Stimulated activated CD4-positive, alpha-beta T cell treated with anti-CD3 and anti-CD28 coated beads, TNF-alpha, amount 100 ng/mL, for 24 hours (primary cell): ENCODE measurements at regions not wholly inside any gene's neighbourhood (a gene's known extent, or its start where the extent isn't known, plus 50 kb on each side); places are given as distances from the start of the nearest gene placed in this dataset.
"Not testable (repeated sequence)": the region's sequence is repeated elsewhere in the genome, so short reads cannot be mapped to it uniquely, and the experiment has no call there.

Source experiments
- DNase-seq, 3 experiments: peaks; one replicate each; pipeline ENCODE4 v3.0.0-alpha.2; 2020; ENCODE audit warnings: low read depth in 3 of 3

DNA sequence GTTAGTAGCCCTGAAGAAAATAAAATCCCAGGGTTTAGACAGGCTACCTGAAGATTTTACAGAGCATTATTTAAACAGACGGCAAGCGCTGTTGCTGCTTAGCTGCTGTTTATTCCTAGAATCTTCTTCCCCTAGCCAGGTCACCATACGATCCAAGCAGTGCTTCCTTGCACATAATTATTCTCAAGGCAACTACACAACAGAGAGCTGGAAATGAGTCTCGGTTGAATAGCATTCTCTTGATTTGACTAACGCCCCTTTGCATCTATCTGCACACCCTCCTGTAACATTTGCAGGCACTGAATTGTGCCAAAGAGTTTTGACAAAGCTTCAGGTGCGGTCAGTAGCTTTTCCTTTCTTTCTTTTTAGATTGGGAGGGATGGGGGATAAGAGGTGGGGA lies 564.4 kb downstream of the TBL1XR1 start:
- no peak for DNase-seq

DNA sequence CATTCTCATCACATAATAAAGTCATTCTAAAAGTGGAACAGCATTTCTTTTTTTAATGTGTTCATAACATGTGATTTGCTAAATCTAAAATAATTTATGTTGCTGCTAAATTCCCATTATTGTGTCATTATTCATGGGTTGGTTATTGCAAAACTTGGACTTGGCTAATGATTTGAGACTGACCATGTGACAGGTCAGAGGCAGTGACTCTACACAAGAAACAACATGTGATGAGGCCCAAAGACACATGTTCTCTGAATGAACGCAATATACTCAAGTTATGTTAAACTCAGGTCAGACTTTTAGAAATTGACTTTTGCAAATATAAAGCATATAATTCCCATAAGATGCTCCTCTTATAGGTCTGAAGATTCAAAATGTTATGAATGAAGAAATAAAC lies 566.1 kb downstream of the TBL1XR1 start:
- no peak for DNase-seq

- no peak for DNase-seq
Measured at GRCh38 chr3:176628101-176628639, 569.1 kb downstream of the TBL1XR1 start.

- DNase-seq: no peak
Measured at GRCh38 chr3:176623468-176624150, 573.7 kb downstream of the TBL1XR1 start.

- no peak for DNase-seq
Measured at GRCh38 chr3:176619833-176620232, 577.4 kb downstream of the TBL1XR1 start.

- no peak for DNase-seq
Measured at GRCh38 chr3:176615826-176616225, 581.5 kb downstream of the TBL1XR1 start.

DNA sequence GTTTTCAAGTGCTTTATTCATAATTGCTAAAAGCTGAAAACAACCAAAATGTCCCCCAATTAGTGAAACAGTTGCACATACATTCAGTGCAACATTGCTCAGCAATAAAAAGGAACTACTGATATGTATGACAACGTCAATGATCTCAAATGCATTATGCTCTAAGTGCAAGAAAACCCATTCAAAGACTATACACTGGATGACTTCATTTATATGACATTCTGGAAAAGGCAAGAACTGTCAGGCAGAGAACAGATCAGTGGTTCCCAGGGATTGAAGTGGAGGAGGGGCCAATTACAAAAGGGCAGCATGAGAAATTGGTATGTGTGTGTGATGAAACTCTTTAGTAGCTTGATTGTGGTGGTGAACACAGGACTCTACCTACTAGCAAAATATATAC lies 585.6 kb downstream of the TBL1XR1 start:
- no peak for DNase-seq

- DNase-seq: no peak
Measured at GRCh38 chr3:176609361-176609760, 587.9 kb downstream of the TBL1XR1 start.

- not testable (repeated sequence) for DNase-seq
Measured at GRCh38 chr3:176605553-176605952, 591.7 kb downstream of the TBL1XR1 start.

- no peak for DNase-seq
Measured at GRCh38 chr3:176595307-176595706, 602.0 kb downstream of the TBL1XR1 start.

- no peak for DNase-seq
Measured at GRCh38 chr3:176590722-176591121, 606.6 kb downstream of the TBL1XR1 start.

GRCh38 chr3:176587089-176587488 lies 610.2 kb downstream of the TBL1XR1 start:
- DNase-seq: no peak

- no peak for DNase-seq
Measured at GRCh38 chr3:176584413-176585176, 612.7 kb downstream of the TBL1XR1 start.

- DNase-seq: no peak
Measured at GRCh38 chr3:176583956-176584355, 613.3 kb downstream of the TBL1XR1 start.

- DNase-seq: no peak
Measured at GRCh38 chr3:176581589-176581988, 615.7 kb downstream of the TBL1XR1 start.

DNA sequence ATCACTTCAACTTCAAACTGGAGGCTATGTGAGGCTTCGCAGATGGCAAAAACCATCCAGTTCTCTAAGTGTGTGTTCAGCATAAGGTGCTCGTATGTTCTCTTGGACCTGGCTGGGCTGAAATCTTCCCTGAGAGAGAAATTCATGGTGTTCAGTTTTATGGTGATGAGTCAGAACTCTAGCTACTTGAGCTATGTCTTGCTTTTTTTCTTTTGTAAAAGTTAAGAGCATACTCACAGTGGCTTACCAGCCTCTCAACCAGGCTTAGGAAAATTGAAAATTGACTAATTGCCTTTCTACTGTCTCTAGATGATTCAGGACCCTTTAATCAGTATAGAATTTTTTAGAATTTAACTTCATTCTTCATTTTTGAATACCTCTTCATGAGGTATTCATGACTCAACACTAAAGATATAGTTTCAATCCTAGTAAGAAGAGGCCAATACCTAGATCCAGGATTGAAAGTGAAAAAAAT lies 617.5 kb downstream of the TBL1XR1 start:
- DNase-seq: no peak

DNA sequence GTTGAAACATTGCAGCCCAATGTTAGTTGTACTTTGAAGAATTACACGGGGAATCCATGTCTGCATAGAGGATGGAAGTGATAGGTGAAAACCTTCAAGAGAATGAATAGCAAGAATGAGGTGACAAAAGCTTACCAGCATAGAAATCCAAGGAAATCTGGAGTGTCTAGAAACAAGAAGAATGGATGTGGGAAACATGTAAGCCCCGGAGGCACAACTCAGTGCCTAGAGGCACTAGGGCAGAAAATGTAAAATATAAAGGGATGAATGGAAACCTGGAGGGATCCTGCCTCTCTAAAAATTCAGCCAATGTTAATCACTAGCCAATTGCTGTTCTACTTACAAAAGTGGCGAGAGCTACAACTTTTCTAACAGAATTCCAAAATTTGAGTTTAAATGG lies 619.0 kb downstream of the TBL1XR1 start:
- no peak for DNase-seq

DNA sequence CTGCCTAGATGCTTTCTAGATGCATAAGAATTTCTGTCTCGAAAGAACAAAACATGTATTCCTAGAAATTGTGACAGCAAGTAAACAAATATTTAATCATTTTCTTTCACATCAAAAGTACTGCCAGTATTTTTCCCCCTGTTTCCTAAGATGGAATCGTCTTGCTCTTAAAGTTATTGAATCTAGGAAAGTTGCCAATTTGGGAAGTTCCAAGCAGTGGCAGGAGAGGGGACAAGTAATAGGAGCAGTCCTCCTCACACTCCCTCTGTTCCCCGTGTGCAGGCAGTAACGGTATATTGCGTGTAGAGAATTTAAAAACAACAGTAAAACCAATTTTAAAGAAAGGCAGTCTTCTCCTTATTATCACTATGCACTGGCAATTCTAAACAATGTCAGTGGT lies 619.8 kb downstream of the TBL1XR1 start:
- DNase-seq: no peak

DNA sequence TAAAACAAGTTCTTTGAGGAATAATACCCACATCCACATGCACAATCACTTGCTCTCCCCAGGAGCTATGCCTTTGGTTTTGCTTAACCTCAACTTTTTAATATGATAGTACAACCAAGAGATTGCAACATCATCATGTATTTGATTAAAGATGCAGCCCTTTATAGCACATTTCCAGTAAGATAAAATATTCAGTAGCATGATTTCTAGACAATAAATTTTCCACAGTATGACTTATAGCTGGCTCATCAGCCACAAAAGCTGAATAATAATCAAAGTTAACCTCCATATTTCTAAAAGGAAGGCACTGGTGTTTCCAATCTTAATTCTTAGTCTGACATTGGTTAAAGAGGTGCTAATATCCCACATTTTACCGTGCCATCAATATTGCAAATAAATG lies 622.5 kb downstream of the TBL1XR1 start:
- no peak for DNase-seq

DNA sequence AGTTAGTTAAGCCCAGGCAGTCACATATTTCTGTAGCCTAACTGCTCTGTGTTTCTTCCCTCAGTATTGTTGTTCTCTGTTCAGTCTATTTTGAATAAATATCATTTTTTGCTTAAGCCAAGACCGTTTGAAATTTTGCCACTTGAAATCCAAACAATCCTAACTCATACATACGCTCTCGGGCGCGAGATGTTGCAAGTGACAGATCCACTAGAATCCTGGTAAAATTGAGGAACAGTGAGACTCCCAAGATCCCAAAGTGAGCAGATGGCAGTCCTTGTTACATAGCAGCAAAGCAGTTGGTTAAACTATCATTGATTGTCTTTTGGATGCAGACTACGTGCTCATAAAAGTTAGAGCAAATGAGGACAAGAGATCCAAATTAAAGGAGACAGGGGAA lies 625.4 kb downstream of the TBL1XR1 start:
- DNase-seq: no peak

DNA sequence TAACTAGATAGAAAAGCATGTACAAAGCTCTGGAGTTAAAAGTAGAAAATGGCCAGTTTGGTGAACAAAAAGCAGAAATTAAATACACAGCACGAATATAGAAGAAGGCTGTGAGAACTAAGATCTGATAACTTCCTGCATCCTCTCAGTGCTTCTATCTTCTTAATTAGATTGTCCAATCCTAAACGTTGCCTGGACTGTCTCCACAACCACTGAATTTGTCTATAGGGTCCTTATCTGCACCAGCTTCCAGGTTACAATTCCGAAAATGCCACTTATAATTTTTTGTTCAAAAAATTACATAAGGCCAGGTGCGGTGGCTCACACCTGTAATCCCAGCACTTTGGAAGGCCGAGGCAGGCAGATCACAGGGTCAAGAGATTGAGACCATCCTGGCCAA lies 626.3 kb downstream of the TBL1XR1 start:
- DNase-seq: no peak

DNA sequence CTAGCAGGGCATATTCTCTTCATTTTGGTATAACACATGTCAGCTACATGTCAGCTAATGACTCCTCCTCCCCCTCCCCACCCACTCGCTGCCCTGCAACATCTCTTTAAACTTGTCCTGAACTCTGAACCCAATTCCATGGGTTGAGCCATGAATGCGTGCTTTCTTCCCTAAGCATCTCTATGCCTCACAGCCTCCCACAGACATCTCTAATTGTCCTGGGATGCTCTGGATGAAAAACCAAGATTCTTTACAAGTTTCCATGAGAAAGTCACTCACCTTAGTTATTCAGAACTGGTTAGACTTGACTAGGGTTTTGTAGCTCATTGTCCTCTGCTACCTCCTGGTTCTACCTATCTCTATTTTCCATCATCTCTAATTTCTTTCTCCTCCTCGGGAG lies 629.1 kb downstream of the TBL1XR1 start:
- DNase-seq: no peak

DNA sequence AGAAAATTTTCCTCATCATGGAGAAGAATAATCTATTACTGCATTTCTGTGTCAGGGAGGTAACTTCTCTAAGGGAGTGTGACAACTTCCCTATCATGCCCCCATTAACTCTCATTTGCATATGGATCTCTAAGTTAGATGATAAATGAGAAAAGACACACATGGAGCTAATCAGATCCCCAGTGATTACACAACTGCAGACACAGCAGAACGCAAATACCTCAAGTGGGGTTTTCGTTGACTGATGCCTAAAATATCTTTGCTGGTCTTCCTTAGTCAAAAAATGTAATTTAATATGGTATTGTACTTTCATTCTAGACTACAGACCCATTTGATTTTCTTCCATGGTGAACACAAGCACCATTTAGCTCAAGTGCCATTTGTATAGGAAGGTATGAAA lies 630.5 kb downstream of the TBL1XR1 start:
- no peak for DNase-seq
